ENCODE measurements at regions not wholly inside any gene's neighbourhood (a gene's known extent, or its start where the extent isn't known, plus 50 kb on each side); places are given as distances from the start of the nearest gene placed in this dataset.

DNA sequence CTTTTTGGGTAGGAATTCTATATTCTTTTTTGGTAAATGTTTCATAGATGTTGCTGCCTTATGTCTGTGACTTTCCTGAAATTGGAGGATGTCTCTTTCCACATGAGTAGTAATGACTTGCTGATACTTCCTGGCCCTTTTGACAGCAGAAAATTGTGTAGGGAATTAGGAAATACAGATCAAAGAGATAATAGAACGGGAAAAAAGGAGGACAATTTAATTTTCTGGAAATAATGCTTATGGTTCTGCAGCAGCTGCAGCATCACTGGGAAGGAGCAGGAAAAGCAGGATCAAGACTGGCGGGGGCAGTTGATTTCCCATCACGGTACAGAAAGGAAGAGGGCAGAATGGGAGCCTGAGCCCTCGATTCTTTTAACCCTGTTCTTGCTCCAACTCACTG lies 68.8 kb upstream of the PZP start:
- H3K36me3 Mint-ChIP-seq = no peaks in the 10 kb centered on the region
- H3K27ac Mint-ChIP-seq = no peak overlapping the region
- peaks cover 24% of the 10 kb centered on the region for H3K27me3 Mint-ChIP-seq (ENCODE audit: low read depth)
- TF ChIP-seq, protein P1, sequence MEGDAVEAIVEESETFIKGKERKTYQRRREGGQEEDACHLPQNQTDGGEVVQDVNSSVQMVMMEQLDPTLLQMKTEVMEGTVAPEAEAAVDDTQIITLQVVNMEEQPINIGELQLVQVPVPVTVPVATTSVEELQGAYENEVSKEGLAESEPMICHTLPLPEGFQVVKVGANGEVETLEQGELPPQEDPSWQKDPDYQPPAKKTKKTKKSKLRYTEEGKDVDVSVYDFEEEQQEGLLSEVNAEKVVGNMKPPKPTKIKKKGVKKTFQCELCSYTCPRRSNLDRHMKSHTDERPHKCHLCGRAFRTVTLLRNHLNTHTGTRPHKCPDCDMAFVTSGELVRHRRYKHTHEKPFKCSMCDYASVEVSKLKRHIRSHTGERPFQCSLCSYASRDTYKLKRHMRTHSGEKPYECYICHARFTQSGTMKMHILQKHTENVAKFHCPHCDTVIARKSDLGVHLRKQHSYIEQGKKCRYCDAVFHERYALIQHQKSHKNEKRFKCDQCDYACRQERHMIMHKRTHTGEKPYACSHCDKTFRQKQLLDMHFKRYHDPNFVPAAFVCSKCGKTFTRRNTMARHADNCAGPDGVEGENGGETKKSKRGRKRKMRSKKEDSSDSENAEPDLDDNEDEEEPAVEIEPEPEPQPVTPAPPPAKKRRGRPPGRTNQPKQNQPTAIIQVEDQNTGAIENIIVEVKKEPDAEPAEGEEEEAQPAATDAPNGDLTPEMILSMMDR (IDR thresholded peaks at IDR 0.05; ENCODE audit: unreplicated experiment) = no peak
- H3K9me3 Mint-ChIP-seq = no peaks in the 10 kb centered on the region
- no peak overlapping the region for H3K4me3 Mint-ChIP-seq
- peaks cover 3% of the 10 kb centered on the region for H3K4me1 Mint-ChIP-seq
- DNase-seq (ENCODE audit: low spot score in 2 of 2, unreplicated experiment in 2 of 2) = no peak

DNA sequence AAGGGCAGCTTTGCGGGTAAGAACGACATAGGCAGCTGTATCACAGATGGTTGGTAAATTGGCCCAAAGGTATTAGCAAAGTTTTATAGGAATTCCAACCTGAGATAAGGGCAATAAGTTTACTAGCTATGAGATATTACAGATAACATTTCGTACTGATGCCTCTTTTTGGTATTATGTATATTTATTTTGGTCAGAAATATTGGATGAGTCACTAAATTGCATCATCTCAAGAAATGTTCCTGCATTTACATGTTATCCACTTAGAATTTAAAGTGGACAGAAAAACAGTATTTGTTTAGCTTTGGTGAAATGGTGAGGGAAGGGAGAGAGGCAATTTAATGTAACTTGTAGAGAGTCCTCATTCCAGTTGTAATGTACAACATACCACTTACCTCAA lies 65.1 kb upstream of the PZP start:
- Mint-ChIP-seq H3K9me3 (no peaks in the 10 kb centered on the region), H3K36me3 (no peaks in the 10 kb centered on the region), H3K4me3 (no peak overlapping the region), H3K27me3 (ENCODE audit: low read depth) (peaks cover 21% of the 10 kb centered on the region), H3K4me1 (peaks cover 3% of the 10 kb centered on the region), H3K27ac (no peak overlapping the region)
- DNase-seq (ENCODE audit: low spot score in 2 of 2, unreplicated experiment in 2 of 2) = no peak
- TF ChIP-seq, protein P1 (IDR thresholded peaks at IDR 0.05; ENCODE audit: unreplicated experiment) = no peak

DNA sequence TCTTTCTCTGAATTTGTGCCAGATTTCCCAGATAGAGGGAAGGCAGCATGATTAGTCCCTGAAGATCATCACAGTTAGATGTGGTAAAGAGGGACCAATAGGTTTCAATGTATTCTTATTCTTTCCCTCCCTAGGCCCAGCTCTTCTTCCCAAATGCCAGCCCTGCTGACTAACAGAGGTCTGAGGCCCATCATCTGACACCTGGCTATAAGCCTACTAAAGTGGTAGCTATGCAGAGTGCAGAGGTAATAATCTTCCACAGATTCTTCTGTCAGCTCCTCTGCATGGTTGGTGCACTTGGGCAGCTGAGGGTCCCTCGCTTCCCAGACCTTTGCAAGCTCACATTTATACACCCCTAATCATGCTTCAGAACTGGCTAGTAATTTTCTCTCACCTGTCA lies 63.7 kb upstream of the PZP start:
- H3K27me3 Mint-ChIP-seq (ENCODE audit: low read depth) = peaks cover 19% of the 10 kb centered on the region
- no peak overlapping the region for H3K27ac Mint-ChIP-seq
- no peaks in the 10 kb centered on the region for H3K9me3 Mint-ChIP-seq
- TF ChIP-seq, protein P1 (IDR thresholded peaks at IDR 0.05; ENCODE audit: unreplicated experiment) = no peak
- no peaks in the 10 kb centered on the region for H3K36me3 Mint-ChIP-seq
- H3K4me3 Mint-ChIP-seq = no peak overlapping the region
- DNase-seq (ENCODE audit: low spot score in 2 of 2, unreplicated experiment in 2 of 2) = no peak
- H3K4me1 Mint-ChIP-seq = peaks cover 3% of the 10 kb centered on the region

DNA sequence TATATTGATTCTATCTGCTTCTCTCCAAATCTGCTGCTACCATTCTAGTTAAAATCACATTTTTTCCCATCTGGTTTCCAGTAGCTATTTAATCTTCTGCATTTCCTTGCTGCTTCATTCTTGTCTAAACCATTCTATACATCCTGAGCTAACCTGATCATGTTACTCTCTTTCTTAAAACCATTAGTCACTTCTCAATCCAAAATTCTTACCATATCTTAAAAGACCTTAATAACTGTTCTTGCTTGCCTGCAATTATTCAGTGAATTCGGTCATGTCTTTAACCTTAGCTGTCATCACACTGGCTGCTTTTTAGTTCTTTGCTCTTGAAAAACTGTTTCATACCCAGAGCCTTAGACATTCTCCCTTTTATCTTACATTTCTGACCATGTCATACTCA lies 56.4 kb upstream of the PZP start:
- Mint-ChIP-seq H3K27me3 (ENCODE audit: low read depth) (peaks cover 2% of the 10 kb centered on the region), H3K4me1 (peaks cover 6% of the 10 kb centered on the region), H3K27ac (no peak overlapping the region), H3K4me3 (no peak overlapping the region), H3K9me3 (peaks cover 7% of the 10 kb centered on the region), H3K36me3 (no peaks in the 10 kb centered on the region)
- TF ChIP-seq, protein P1 (IDR thresholded peaks at IDR 0.05; ENCODE audit: unreplicated experiment) = no peak
- no peak for DNase-seq (ENCODE audit: low spot score in 2 of 2, unreplicated experiment in 2 of 2)

DNA sequence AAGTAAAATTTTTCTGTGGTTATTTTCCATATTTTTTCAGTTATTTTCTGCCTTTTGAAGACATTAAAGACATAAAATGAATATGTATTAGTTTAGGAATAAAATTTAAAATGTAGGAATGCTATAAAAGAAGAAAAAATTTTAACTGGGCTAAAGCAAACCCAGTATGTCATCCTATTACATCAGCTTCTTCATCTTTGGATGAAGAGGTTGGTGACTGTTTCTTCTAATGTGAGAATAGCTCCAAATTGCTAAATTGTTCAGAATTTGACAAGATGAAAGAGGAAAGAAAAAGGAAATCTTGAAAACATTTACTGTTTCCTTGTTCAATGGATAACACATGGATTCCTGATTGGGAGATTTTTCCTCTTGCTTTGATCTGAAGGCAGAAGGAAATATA lies 52.7 kb upstream of the PZP start:
- no peak overlapping the region for H3K4me3 Mint-ChIP-seq
- no peak overlapping the region for H3K27ac Mint-ChIP-seq
- peaks cover 3% of the 10 kb centered on the region for H3K27me3 Mint-ChIP-seq (ENCODE audit: low read depth)
- TF ChIP-seq, protein P1 (IDR thresholded peaks at IDR 0.05; ENCODE audit: unreplicated experiment) = no peak
- no peak for DNase-seq (ENCODE audit: low spot score in 2 of 2, unreplicated experiment in 2 of 2)
- H3K9me3 Mint-ChIP-seq = peaks cover 9% of the 10 kb centered on the region
- peaks cover 21% of the 10 kb centered on the region for H3K4me1 Mint-ChIP-seq
- no peaks in the 10 kb centered on the region for H3K36me3 Mint-ChIP-seq

DNA sequence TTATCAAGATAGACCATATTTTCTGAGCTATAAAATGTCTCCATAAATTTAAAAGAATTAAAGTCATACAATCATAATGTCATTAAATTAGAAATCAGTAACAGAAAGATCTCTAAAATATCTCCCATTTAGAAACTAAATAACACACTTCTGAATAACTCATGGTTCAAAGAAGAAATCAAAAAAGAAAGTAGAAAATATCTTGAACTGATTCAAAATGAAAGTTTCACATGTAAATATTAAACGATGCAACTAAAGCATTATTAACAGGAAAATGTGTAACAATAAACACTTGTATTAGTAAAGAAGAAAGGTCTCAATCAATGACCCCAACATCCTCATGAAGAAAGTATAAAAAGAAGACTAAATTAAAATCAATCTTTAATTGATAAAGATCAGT lies 50.5 kb upstream of the PZP start:
- H3K36me3 Mint-ChIP-seq = no peaks in the 10 kb centered on the region
- H3K27ac Mint-ChIP-seq = no peak overlapping the region
- peaks cover 25% of the 10 kb centered on the region for H3K4me1 Mint-ChIP-seq
- peaks cover 9% of the 10 kb centered on the region for H3K9me3 Mint-ChIP-seq
- no peak for DNase-seq (ENCODE audit: low spot score in 2 of 2, unreplicated experiment in 2 of 2)
- peaks cover 3% of the 10 kb centered on the region for H3K27me3 Mint-ChIP-seq (ENCODE audit: low read depth)
- TF ChIP-seq, protein P1 (IDR thresholded peaks at IDR 0.05; ENCODE audit: unreplicated experiment) = no peak
- no peak overlapping the region for H3K4me3 Mint-ChIP-seq

Measured in mesothelial cell of epicardium (in vitro differentiated cells).